ENCODE measurements at regions not wholly inside any gene's neighbourhood (a gene's known extent, or its start where the extent isn't known, plus 50 kb on each side); places are given as distances from the start of the nearest gene placed in this dataset.

GRCh38 chr4:153844144-153844543 lies 55.3 kb upstream of the SFRP2 start:
- no peak for ATAC-seq

More at GRCh38 chr4:153844144-153844543, 55.3 kb upstream of the SFRP2 start:
- no peaks in the 10 kb centered on the region for H3K9me3 ChIP-seq
- no peak overlapping the region for H3K4me3 ChIP-seq
- intact Hi-C loops (cut with DNase I), result no loop called here
- no peak for TF ChIP-seq POLR2A (IDR thresholded peaks at IDR 0.05)
- TF ChIP-seq, protein P1, sequence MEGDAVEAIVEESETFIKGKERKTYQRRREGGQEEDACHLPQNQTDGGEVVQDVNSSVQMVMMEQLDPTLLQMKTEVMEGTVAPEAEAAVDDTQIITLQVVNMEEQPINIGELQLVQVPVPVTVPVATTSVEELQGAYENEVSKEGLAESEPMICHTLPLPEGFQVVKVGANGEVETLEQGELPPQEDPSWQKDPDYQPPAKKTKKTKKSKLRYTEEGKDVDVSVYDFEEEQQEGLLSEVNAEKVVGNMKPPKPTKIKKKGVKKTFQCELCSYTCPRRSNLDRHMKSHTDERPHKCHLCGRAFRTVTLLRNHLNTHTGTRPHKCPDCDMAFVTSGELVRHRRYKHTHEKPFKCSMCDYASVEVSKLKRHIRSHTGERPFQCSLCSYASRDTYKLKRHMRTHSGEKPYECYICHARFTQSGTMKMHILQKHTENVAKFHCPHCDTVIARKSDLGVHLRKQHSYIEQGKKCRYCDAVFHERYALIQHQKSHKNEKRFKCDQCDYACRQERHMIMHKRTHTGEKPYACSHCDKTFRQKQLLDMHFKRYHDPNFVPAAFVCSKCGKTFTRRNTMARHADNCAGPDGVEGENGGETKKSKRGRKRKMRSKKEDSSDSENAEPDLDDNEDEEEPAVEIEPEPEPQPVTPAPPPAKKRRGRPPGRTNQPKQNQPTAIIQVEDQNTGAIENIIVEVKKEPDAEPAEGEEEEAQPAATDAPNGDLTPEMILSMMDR (IDR thresholded peaks at IDR 0.05), result no peak
- 63 to 69% methylated on average over 3 of the region's 3 CpGs for WGBS, 2 donors
- no peak overlapping the region for H3K27ac ChIP-seq
- H3K36me3 ChIP-seq (replicated peaks in 1 of 2; ENCODE audit: insufficient read depth in 1 of 2, low read depth in 2 of 2), result no peaks in the 10 kb centered on the region
- H3K27me3 ChIP-seq, result no peaks in the 10 kb centered on the region
- no peaks in the 10 kb centered on the region for H3K4me1 ChIP-seq
- no peak for DNase-seq
